GM19324 (cell line): ENCODE measurements at regions not wholly inside any gene's neighbourhood (a gene's known extent, or its start where the extent isn't known, plus 50 kb on each side); places are given as distances from the start of the nearest gene placed in this dataset.
"Not testable (repeated sequence)": the region's sequence is repeated elsewhere in the genome, so short reads cannot be mapped to it uniquely, and the experiment has no call there.

Source experiments
- ATAC-seq: cut with Tn5 transposase; IDR thresholded peaks from one replicate; pipeline ENCODE4 v1.9.1; 2021; ENCODE audit warnings: mild to moderate bottlenecking, moderate library complexity; ENCODE audit not compliant: unreplicated experiment, low FRiP score

DNA sequence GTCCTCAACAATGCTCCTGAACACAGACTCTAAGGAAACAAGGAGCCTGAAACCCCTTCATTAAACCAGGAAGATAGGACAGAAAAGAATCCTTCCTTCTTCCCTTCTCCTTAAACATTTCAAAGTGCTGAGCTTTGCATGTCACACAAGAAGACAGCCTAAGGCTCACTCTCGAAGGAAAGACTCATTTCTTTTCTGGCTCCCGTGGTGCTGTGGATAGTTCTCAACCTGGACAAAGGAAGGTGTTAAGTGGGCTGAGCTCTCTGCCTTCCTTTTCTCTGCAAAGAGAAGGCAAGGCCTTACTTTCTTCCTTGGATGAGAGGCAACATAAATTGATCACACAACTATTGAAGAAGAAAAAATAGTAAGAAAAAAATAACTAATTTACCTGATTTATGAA lies 452.4 kb upstream of the DDI1 start:
- no peak for ATAC-seq

- ATAC-seq, result no peak
Observed at GRCh38 chr11:103584720-103585119, 451.7 kb upstream of the DDI1 start.

GRCh38 chr11:103585401-103585800 lies 451.0 kb upstream of the DDI1 start:
- no peak for ATAC-seq

DNA sequence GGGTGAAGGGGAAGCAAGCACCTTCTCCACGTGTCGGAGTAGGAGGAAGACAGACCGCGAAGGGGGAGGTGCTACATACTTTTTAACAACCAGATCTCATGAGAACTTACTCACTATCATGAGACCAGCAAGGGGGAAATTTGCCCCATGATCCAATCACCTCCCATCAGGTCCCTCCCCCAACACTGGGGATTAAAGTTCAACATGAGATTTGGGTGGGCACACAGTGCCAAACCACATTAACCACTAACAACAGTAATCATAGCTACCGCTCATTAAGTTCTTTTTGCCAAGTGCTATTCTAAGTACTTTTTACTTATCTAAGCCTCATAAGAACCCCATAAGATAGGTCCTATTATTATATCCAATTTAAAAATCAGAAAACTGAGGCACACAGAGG lies 450.5 kb upstream of the DDI1 start:
- ATAC-seq, result no peak

DNA sequence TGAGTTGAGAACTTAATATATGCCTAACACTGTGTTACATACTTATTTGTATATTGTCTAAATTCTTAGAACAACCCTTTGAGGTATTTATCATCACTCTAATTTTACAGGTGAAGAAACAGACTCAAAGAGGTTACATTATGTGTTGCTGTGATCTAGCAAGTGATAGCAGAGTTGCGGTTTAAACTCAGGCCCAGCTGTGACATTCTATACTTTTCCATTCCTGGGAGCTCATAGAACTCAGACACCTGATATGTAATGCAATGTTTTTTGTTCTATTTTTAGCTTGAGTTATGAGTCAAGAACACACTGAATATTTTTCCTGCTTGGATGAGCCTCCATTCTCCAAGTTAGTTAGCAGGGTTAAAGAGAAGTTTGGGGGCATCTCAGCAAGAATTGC lies 449.7 kb upstream of the DDI1 start:
- ATAC-seq, result no peak

GRCh38 chr11:103587901-103588788 lies 448.3 kb upstream of the DDI1 start:
- no peak for ATAC-seq

DNA sequence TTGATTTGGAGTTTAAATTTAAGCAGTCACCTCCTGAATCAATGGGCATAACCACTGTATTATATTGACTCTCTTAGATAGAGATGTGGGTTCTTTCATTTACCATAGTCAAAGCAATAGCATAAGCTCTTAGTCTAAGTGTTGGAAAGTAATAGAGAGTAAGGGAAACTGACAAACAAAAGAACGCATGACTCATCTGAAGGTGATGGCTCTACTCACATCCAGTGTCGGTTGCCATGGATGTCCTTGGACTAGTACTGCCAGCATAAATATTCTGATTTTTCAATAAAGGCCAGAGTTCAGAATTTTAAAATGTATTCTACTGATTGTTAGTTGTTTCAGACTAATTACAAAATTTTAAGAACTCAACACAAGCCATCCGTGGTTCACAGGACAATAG lies 444.9 kb upstream of the DDI1 start:
- ATAC-seq, result no peak

GRCh38 chr11:103594283-103594682 lies 442.2 kb upstream of the DDI1 start:
- no peak for ATAC-seq

- no peak for ATAC-seq
Observed at GRCh38 chr11:103596315-103596714, 440.1 kb upstream of the DDI1 start.

DNA sequence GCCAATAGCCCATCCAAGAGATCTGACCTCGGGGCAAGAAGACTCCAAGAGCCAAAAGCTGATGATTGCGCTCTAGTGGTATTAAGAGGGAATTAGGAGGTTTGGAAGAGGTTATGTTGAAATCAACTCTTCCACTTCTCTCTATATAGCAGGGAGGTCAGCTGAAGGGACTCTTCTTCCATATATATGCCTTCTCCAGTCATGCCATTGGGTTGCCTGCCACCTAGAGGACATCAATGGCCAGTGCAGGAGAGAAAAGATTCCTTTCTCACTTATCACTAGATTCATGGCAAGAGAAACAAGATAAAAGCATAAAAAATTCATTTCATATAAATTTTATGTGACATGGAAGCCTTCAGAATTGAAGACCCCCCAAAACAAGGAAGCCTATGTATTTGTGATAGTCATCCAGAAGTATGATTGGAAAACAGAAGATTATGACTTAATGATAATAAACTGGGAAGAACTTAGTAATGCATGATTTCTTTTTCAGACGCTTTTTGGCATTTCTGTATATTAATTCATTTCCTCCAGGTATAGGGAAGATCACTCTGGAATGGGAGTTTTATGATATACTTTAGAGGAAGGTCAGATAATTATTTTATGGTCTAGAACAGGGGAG lies 435.1 kb upstream of the DDI1 start:
- peak; percentile 85 for ATAC-seq

- ATAC-seq, result no peak
Observed at GRCh38 chr11:103602840-103603239, 433.6 kb upstream of the DDI1 start.

GRCh38 chr11:103604310-103604709 lies 432.1 kb upstream of the DDI1 start:
- no peak for ATAC-seq

- no peak for ATAC-seq
Observed at GRCh38 chr11:103608566-103608965, 427.9 kb upstream of the DDI1 start.

DNA sequence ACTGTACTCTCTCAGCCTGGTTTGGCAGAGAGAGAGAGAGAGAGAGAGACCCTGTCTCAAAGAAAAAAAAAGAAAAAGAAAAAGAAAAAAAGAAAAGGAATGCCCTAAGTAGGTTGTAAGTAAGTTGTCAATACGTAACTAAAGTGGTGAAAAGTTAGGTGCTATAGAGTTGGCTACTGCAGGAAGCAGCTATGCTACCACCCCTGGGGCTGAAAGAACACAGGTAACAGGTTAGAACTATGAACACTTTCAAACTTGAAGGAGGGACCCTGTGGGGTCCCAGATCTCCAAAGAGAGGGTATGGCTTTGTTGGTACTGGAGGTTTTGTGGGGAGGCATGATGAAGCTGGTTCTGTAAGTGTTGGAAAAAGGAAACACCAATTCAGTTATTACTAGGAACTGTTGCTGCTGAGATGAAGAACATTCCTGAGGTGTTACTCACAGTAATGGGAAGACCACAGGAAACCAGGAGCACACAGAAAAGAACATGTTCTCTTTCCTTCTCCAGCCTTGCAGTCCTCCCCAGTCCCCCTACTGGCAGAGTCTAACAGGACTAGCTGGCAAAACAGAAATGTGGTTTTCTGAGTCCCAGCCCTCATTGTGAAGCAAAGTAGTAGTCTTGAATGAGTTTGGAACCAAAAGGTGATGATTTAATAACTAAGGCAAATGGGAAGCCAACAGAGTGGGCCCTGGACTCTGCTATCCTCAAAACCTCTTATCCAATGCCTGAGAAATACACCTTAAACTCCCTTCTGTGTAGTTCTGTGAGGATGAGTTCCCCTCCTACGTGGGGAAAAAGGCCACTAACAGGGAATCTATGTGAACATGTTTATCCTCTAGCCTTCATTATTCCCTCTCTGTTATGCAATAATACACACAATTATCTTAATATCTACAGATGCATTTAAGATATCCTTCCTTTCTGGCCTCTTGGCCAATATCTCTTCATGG lies 427.0 kb upstream of the DDI1 start:
- no peak for ATAC-seq

DNA sequence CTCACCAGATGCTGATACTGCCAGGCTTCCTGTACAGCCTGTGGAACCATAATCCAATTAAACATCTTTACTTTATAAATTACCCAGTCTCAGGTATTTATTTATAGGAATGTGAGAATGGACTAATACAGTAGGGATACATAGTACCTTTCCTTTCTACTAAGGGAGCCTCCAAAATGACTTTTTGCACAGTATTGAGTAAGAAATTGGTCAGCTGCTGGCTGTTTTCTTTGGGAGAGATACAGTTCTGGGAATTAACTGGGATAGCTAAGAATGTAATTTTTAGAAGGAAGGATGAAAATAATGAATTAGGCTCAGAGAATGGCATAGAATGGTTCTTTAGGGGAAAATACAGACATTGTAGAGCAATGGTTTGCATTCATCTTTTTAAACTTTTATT lies 426.0 kb upstream of the DDI1 start:
- no peak for ATAC-seq

GRCh38 chr11:103611526-103612260 lies 424.7 kb upstream of the DDI1 start:
- ATAC-seq, result not testable (repeated sequence)

GRCh38 chr11:103612451-103612850 lies 424.0 kb upstream of the DDI1 start:
- not testable (repeated sequence) for ATAC-seq

GRCh38 chr11:103616586-103616985 lies 419.9 kb upstream of the DDI1 start:
- ATAC-seq, result not testable (repeated sequence)

DNA sequence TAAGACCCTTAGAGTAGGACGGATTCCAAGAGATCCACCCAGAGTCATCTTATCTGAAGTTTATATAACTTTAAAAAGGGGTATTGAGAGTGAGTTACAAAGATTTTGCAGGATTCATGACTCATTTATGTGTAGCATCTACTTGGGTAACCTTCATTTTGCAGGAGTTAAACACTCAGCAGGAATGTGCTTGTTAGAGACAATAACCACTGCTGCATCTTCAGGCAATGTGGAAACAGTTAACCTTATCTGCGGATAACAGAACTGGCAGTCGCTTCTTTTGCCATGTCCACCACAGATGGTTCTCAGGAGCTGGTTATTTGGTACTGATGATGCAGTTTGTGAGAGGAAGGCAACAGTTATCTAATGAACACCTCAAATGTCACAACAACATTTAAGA lies 417.9 kb upstream of the DDI1 start:
- no peak for ATAC-seq

DNA sequence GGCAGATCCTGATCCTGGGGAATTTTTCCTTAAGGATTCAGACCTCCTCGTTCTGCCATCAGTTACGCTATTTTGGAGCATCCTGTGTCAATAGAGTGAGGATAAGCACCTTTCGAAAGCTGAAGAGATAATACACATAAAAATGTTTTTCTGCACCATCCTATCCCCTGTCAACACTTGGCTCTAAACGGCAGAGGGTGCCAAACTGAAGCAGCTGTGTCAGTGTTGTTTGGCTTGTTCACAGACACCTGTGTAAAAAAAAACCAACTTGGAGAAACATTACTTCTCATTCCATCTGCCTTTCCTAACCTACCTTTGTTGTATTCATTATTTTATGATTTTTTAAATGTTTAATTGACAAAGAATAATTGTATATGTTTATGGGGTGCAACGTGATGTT lies 417.0 kb upstream of the DDI1 start:
- no peak for ATAC-seq
